GM23338 (cell line): ENCODE measurements at regions not wholly inside any gene's neighbourhood (a gene's known extent, or its start where the extent isn't known, plus 50 kb on each side); places are given as distances from the start of the nearest gene placed in this dataset.

Source experiments
- CREB1 ChIP-seq: fragments of 250-450 bp; sonication (Bioruptor Pico); IDR thresholded peaks from 2 replicates; pipeline ENCODE4 v1.5.0; 2020; ENCODE audit warnings: low read depth, mild to moderate bottlenecking, moderate library complexity
- EZH2 ChIP-seq: fragments of 200-600 bp; sonication (generic); IDR thresholded peaks from one replicate; pipeline ENCODE4 v1.8.0; 2017; ENCODE audit warnings: antibody characterized with exemption, mild to moderate bottlenecking, low read depth; ENCODE audit not compliant: unreplicated experiment
- EZH2phosphoT487 ChIP-seq: fragments of 200-600 bp; sonication (generic); IDR thresholded peaks from one replicate; pipeline ENCODE4 v1.8.1; 2018; ENCODE audit warnings: antibody characterized with exemption; ENCODE audit not compliant: unreplicated experiment
- JUNB ChIP-seq: IDR thresholded peaks from one replicate; pipeline ENCODE4 v1.6.1; 2016; ENCODE audit warnings: antibody characterized with exemption; ENCODE audit not compliant: unreplicated experiment
- NANOG ChIP-seq: IDR thresholded peaks from 2 replicates; pipeline ENCODE4 v1.6.1; 2016; ENCODE audit warnings: antibody characterized with exemption, borderline replicate concordance
- POLR2AphosphoS5 ChIP-seq: IDR thresholded peaks from 2 replicates; pipeline ENCODE4 v1.6.1; 2016; ENCODE audit warnings: antibody characterized with exemption, low read depth
- ZNF114 ChIP-seq: fragments of 250-450 bp; sonication (Bioruptor Pico); IDR thresholded peaks from 2 replicates; pipeline ENCODE4 v1.5.0; 2020; ENCODE audit warnings: mild to moderate bottlenecking, moderate library complexity
- ZNF331 ChIP-seq: fragments of 250-450 bp; sonication (Bioruptor Pico); IDR thresholded peaks from 2 replicates; pipeline ENCODE4 v1.5.0; 2020; ENCODE audit warnings: low read depth, mild to moderate bottlenecking, moderate library complexity
- TF ChIP-seq, protein P1 (sequence below), 2 experiments: fragments of 200-600 bp in 1 of 2; sonication (generic) in 1 of 2; conservative IDR thresholded peaks; 2 replicates each; pipeline versions ENCODE4 v1.5.1 to v1.6.1; 2016 to 2017; ENCODE audit warnings: antibody characterized with exemption in 2 of 2, low read depth in 2 of 2, mild to moderate bottlenecking in 2 of 2, moderate library complexity in 1 of 2
- TF ChIP-seq, protein P2 (sequence below): IDR thresholded peaks from one replicate; pipeline ENCODE4 v1.6.1; 2018; ENCODE audit warnings: antibody characterized with exemption; ENCODE audit not compliant: unreplicated experiment

- TF ChIP-seq, protein P1, sequence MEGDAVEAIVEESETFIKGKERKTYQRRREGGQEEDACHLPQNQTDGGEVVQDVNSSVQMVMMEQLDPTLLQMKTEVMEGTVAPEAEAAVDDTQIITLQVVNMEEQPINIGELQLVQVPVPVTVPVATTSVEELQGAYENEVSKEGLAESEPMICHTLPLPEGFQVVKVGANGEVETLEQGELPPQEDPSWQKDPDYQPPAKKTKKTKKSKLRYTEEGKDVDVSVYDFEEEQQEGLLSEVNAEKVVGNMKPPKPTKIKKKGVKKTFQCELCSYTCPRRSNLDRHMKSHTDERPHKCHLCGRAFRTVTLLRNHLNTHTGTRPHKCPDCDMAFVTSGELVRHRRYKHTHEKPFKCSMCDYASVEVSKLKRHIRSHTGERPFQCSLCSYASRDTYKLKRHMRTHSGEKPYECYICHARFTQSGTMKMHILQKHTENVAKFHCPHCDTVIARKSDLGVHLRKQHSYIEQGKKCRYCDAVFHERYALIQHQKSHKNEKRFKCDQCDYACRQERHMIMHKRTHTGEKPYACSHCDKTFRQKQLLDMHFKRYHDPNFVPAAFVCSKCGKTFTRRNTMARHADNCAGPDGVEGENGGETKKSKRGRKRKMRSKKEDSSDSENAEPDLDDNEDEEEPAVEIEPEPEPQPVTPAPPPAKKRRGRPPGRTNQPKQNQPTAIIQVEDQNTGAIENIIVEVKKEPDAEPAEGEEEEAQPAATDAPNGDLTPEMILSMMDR (conservative IDR thresholded peaks at IDR 0.05; ENCODE audit: low read depth in 2 of 2) = no peak
- TF ChIP-seq EZH2 = no peak
- TF ChIP-seq EZH2phosphoT487 = no peak
- TF ChIP-seq, protein P2, sequence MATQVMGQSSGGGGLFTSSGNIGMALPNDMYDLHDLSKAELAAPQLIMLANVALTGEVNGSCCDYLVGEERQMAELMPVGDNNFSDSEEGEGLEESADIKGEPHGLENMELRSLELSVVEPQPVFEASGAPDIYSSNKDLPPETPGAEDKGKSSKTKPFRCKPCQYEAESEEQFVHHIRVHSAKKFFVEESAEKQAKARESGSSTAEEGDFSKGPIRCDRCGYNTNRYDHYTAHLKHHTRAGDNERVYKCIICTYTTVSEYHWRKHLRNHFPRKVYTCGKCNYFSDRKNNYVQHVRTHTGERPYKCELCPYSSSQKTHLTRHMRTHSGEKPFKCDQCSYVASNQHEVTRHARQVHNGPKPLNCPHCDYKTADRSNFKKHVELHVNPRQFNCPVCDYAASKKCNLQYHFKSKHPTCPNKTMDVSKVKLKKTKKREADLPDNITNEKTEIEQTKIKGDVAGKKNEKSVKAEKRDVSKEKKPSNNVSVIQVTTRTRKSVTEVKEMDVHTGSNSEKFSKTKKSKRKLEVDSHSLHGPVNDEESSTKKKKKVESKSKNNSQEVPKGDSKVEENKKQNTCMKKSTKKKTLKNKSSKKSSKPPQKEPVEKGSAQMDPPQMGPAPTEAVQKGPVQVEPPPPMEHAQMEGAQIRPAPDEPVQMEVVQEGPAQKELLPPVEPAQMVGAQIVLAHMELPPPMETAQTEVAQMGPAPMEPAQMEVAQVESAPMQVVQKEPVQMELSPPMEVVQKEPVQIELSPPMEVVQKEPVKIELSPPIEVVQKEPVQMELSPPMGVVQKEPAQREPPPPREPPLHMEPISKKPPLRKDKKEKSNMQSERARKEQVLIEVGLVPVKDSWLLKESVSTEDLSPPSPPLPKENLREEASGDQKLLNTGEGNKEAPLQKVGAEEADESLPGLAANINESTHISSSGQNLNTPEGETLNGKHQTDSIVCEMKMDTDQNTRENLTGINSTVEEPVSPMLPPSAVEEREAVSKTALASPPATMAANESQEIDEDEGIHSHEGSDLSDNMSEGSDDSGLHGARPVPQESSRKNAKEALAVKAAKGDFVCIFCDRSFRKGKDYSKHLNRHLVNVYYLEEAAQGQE = no peak
- no peak for TF ChIP-seq CREB1 (CRISPR knock-in tag)
- TF ChIP-seq NANOG = no peak
- no peak for TF ChIP-seq POLR2AphosphoS5
- TF ChIP-seq JUNB = no peak
- no peak for TF ChIP-seq ZNF331
- TF ChIP-seq ZNF114 (CRISPR knock-in tag) = no peak
Measured at GRCh38 chr14:93861836-93862235, 65.3 kb upstream of the FAM181A start.
